ENCODE measurements at regions not wholly inside any gene's neighbourhood (a gene's known extent, or its start where the extent isn't known, plus 50 kb on each side); places are given as distances from the start of the nearest gene placed in this dataset.
"Not testable (repeated sequence)": the region's sequence is repeated elsewhere in the genome, so short reads cannot be mapped to it uniquely, and the experiment has no call there.

GRCh38 chr22:22756551-22757201 is 112.3 kb downstream of the GGTLC2 start:
- TF ChIP-seq CTCF, POLR2A (IDR thresholded peaks at IDR 0.05): not testable (repeated sequence)
